Right lobe of liver (tissue), 4 donors: ENCODE measurements at regions not wholly inside any gene's neighbourhood (a gene's known extent, or its start where the extent isn't known, plus 50 kb on each side); places are given as distances from the start of the nearest gene placed in this dataset.

Experiments
- CTCF ChIP-seq, 4 donors: fragments of 200-600 bp in 3 of 4; fragments of 450-650 bp in 1 of 4; IDR thresholded peaks; one replicate each; pipeline versions ENCODE4 v1.5.1 to v1.8.0; 2016 to 2022; ENCODE audit warnings: antibody characterized with exemption in 4 of 4, mild to moderate bottlenecking in 2 of 4
- POLR2A ChIP-seq: fragments of 450-650 bp; IDR thresholded peaks from one replicate; pipeline ENCODE4 v1.6.1; 2017; ENCODE audit warnings: antibody characterized with exemption, mild to moderate bottlenecking
- donor health status: DM: no; HTN: no; CAD: no.
- donor health status: DM: no; HTN: no; CAD: no.
- donor health status: DM: no; HTN: yes; CAD: no.

- TF ChIP-seq CTCF (IDR thresholded peaks at IDR 0.05): no peak
- TF ChIP-seq POLR2A: no peak
These were observed 366.9 kb upstream of the IGFBP3 start for GRCh38 chr7:46288010-46288409.
